SH-SY5Y (cell line): ENCODE measurements at regions not wholly inside any gene's neighbourhood (a gene's known extent, or its start where the extent isn't known, plus 50 kb on each side); places are given as distances from the start of the nearest gene placed in this dataset.

ENCODE experiments used
- GATA2 ChIP-seq: IDR thresholded peaks from 2 replicates; pipeline ENCODE4 v1.6.1; 2011; ENCODE audit warnings: mild to moderate bottlenecking, low read depth, low read length
- GATA3 ChIP-seq: IDR thresholded peaks from 2 replicates; pipeline ENCODE4 v1.6.1; 2011; ENCODE audit warnings: low read depth, mild to moderate bottlenecking, low read length, moderate library complexity

DNA sequence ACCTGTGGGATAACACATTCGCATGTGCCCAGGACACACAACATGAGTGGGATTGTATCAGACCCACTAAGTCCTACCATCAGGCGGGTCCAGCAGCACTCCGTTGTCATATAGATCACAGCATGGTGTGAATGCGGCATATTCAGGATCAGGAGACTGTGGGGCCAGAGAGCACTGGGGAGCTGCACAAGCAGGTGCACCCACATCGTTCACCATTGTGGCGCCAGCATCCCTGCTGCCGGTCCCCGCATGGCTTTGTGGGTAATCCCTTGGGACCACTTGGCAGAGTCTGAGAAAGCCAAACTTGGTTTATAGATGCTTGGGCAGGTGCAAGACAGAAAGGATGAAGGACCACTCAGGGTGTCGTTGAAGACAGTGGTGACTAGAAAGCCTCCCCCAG is 201.6 kb upstream of the B3GAT1 start:
- TF ChIP-seq GATA3 = no peak
- TF ChIP-seq GATA2 = no peak
